ENCODE measurements at regions not wholly inside any gene's neighbourhood (a gene's known extent, or its start where the extent isn't known, plus 50 kb on each side); places are given as distances from the start of the nearest gene placed in this dataset.

GRCh38 chr12:125387206-125387605, 322.0 kb downstream of the AACS start:
- Histone ChIP-seq H3K36me3 (no peaks in the 10 kb centered on the region), H3K4me3 (no peak overlapping the region), H3K27ac (replicated peaks in 1 of 4) (no peak overlapping the region), H3K9me3 (peaks cover 0 to 2% (median 0%) of the 10 kb centered on the region in 4 donors), H3K4me1 (no peaks in the 10 kb centered on the region), H3K27me3 (peaks cover 0 to 19% (median 0%) of the 10 kb centered on the region in 4 donors)
- DNase-seq (ENCODE audit: extremely low spot score), result peak; percentile 55
- TF ChIP-seq, protein P1, sequence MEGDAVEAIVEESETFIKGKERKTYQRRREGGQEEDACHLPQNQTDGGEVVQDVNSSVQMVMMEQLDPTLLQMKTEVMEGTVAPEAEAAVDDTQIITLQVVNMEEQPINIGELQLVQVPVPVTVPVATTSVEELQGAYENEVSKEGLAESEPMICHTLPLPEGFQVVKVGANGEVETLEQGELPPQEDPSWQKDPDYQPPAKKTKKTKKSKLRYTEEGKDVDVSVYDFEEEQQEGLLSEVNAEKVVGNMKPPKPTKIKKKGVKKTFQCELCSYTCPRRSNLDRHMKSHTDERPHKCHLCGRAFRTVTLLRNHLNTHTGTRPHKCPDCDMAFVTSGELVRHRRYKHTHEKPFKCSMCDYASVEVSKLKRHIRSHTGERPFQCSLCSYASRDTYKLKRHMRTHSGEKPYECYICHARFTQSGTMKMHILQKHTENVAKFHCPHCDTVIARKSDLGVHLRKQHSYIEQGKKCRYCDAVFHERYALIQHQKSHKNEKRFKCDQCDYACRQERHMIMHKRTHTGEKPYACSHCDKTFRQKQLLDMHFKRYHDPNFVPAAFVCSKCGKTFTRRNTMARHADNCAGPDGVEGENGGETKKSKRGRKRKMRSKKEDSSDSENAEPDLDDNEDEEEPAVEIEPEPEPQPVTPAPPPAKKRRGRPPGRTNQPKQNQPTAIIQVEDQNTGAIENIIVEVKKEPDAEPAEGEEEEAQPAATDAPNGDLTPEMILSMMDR (IDR thresholded peaks at IDR 0.05), result no peak
- TF ChIP-seq EP300 (IDR thresholded peaks at IDR 0.05), result no peak
- no peak for TF ChIP-seq POLR2AphosphoS5 (IDR thresholded peaks at IDR 0.05)
- TF ChIP-seq POLR2A (IDR thresholded peaks at IDR 0.05; ENCODE audit: low read depth), result no peak
- intact Hi-C loops (cut with DNase I), result no loop called here

DNA sequence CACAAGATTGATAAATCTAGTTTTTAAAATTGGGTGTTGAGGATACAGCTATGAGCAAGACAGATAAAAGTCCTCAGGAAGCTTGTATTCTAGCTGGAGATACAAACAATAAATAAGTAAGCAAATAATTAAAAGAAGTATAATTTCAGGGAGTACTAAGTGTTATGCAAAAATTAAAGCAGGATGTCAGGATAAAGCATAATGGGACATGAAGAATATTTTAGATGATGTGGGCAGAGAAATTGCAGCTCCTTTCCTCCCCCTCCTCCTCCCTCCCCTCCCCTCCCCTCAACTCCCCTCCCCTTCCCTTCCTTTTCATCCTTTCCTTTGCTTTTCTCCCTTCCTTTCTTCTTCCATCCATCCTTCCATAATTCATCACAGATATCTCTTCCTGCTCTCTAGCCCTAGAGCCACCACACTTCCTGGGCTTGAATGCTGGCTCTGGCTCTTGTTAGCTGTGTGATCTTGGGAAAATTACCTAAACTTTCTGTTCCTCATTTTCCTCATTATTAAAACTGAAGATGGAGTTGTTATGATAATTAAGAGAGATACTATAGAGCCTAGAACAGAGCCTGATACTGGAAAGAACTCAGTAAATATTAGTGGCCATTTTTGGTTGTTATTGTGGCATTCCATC, 323.9 kb downstream of the AACS start:
- H3K27me3 ChIP-seq, result peaks cover 0 to 19% (median 0%) of the 10 kb centered on the region in 4 donors
- no peak for DNase-seq (ENCODE audit: extremely low spot score)
- intact Hi-C loops (cut with DNase I), result no loop called here
- no peak overlapping the region for H3K27ac ChIP-seq (replicated peaks in 1 of 4)
- H3K4me1 ChIP-seq, result no peaks in the 10 kb centered on the region
- no peaks in the 10 kb centered on the region for H3K36me3 ChIP-seq
- no peak overlapping the region for H3K4me3 ChIP-seq
- no peak for TF ChIP-seq EP300 (IDR thresholded peaks at IDR 0.05)
- TF ChIP-seq, protein P1 (IDR thresholded peaks at IDR 0.05), result no peak
- no peak for TF ChIP-seq POLR2AphosphoS5 (IDR thresholded peaks at IDR 0.05)
- TF ChIP-seq POLR2A (IDR thresholded peaks at IDR 0.05; ENCODE audit: low read depth), result no peak
- H3K9me3 ChIP-seq, result peaks cover 0 to 2% (median 0%) of the 10 kb centered on the region in 4 donors

GRCh38 chr12:125393569-125393968, 328.3 kb downstream of the AACS start:
- TF ChIP-seq POLR2AphosphoS5 (IDR thresholded peaks at IDR 0.05), result no peak
- peaks cover 0 to 8% (median 6%) of the 10 kb centered on the region in 4 donors for H3K9me3 ChIP-seq
- H3K36me3 ChIP-seq, result no peaks in the 10 kb centered on the region
- intact Hi-C loops (cut with DNase I), result no loop called here
- H3K27ac ChIP-seq (replicated peaks in 1 of 4), result no peak overlapping the region
- peaks cover 0 to 12% (median 0%) of the 10 kb centered on the region in 4 donors for H3K27me3 ChIP-seq
- WGBS, result 62% methylated on average over 7 of the region's 7 CpGs
- no peaks in the 10 kb centered on the region for H3K4me1 ChIP-seq
- DNase-seq (ENCODE audit: extremely low spot score), result no peak
- no peak overlapping the region for H3K4me3 ChIP-seq

- H3K27me3 ChIP-seq, result peaks cover 0 to 12% (median 0%) of the 10 kb centered on the region in 4 donors
- no peak for DNase-seq (ENCODE audit: extremely low spot score)
- H3K4me3 ChIP-seq, result no peak overlapping the region
- no peaks in the 10 kb centered on the region for H3K4me1 ChIP-seq
- no peak overlapping the region for H3K27ac ChIP-seq (replicated peaks in 1 of 4)
- TF ChIP-seq EP300 (IDR thresholded peaks at IDR 0.05) (no peak), POLR2AphosphoS5 (IDR thresholded peaks at IDR 0.05) (no peak), POLR2A (IDR thresholded peaks at IDR 0.05; ENCODE audit: low read depth) (no peak)
- TF ChIP-seq, protein P1 (IDR thresholded peaks at IDR 0.05), result no peak
- H3K36me3 ChIP-seq, result no peaks in the 10 kb centered on the region
- intact Hi-C loops (cut with DNase I), result no loop called here
- 83% methylated on average over 5 of the region's 5 CpGs for WGBS
- H3K9me3 ChIP-seq, result peaks cover 0 to 16% (median 10%) of the 10 kb centered on the region in 4 donors
Observed at GRCh38 chr12:125395583-125396215, 330.5 kb downstream of the AACS start.

- Histone ChIP-seq H3K27me3 (peaks cover 0 to 1% (median 0%) of the 10 kb centered on the region in 4 donors), H3K9me3 (peaks cover 0 to 28% (median 23%) of the 10 kb centered on the region in 4 donors), H3K27ac (replicated peaks in 1 of 4) (no peak overlapping the region), H3K4me1 (no peaks in the 10 kb centered on the region), H3K4me3 (no peak overlapping the region), H3K36me3 (no peaks in the 10 kb centered on the region)
- TF ChIP-seq EP300 (IDR thresholded peaks at IDR 0.05) (no peak), POLR2A (IDR thresholded peaks at IDR 0.05; ENCODE audit: low read depth) (no peak), POLR2AphosphoS5 (IDR thresholded peaks at IDR 0.05) (no peak)
- TF ChIP-seq, protein P1 (IDR thresholded peaks at IDR 0.05), result no peak
- intact Hi-C loops (cut with DNase I), result no loop called here
- 82% methylated on average over 3 of the region's 3 CpGs for WGBS
- DNase-seq (ENCODE audit: extremely low spot score), result no peak
Observed at GRCh38 chr12:125399489-125399888, 334.3 kb downstream of the AACS start.
